ENCODE measurements at regions not wholly inside any gene's neighbourhood (a gene's known extent, or its start where the extent isn't known, plus 50 kb on each side); places are given as distances from the start of the nearest gene placed in this dataset.

- no peaks in the 10 kb centered on the region for H3K9me3 ChIP-seq (ENCODE audit: insufficient read depth, low read length, severe bottlenecking)
- H3K27ac ChIP-seq (ENCODE audit: low read length) = no peak overlapping the region
- H4K20me1 ChIP-seq (ENCODE audit: insufficient read depth, low read length) = peaks cover 27% of the 10 kb centered on the region
- no peaks in the 10 kb centered on the region for H3K4me1 ChIP-seq (ENCODE audit: insufficient read depth, low read length)
- H2AFZ ChIP-seq (ENCODE audit: low read depth, low read length) = no peak overlapping the region
- H3K9ac ChIP-seq (ENCODE audit: low read depth, low read length) = no peak overlapping the region
- H3K4me2 ChIP-seq (ENCODE audit: insufficient read depth, low read length) = no peak overlapping the region
- no peak overlapping the region for H3K4me3 ChIP-seq (ENCODE audit: low read depth in 1 of 2, low read length in 2 of 2)
- no peaks in the 10 kb centered on the region for H3K79me2 ChIP-seq (ENCODE audit: insufficient read depth, low read length)
- H3K27me3 ChIP-seq (ENCODE audit: insufficient read depth, low read length, poor library complexity) = peaks cover 78% of the 10 kb centered on the region
- no peak for TF ChIP-seq CTCF (IDR thresholded peaks at IDR 0.05; ENCODE audit: borderline replicate concordance, extremely low read depth, low read length, poor library complexity, severe bottlenecking)
- no peak for TF ChIP-seq EZH2 (IDR thresholded peaks at IDR 0.05; ENCODE audit: borderline replicate concordance, low read depth, low read length, severe bottlenecking)
- DNase-seq (no peak), ATAC-seq (ENCODE audit: insufficient read depth, low read depth) (no peak)
- no peaks in the 10 kb centered on the region for H3K36me3 ChIP-seq (ENCODE audit: insufficient read depth, low read length)
Observed at GRCh38 chr6:148212366-148212765, 130.3 kb upstream of the SASH1 start.

- no peak for ATAC-seq (ENCODE audit: insufficient read depth, low read depth)
- Histone ChIP-seq H3K9me3 (ENCODE audit: insufficient read depth, low read length, severe bottlenecking) (no peaks in the 10 kb centered on the region), H4K20me1 (ENCODE audit: insufficient read depth, low read length) (peaks cover 20% of the 10 kb centered on the region), H3K4me2 (ENCODE audit: insufficient read depth, low read length) (no peak overlapping the region), H3K27me3 (ENCODE audit: insufficient read depth, low read length, poor library complexity) (peaks cover 74% of the 10 kb centered on the region), H3K36me3 (ENCODE audit: insufficient read depth, low read length) (no peaks in the 10 kb centered on the region), H3K9ac (ENCODE audit: low read depth, low read length) (no peak overlapping the region), H3K79me2 (ENCODE audit: insufficient read depth, low read length) (no peaks in the 10 kb centered on the region), H3K27ac (ENCODE audit: low read length) (no peak overlapping the region), H3K4me3 (ENCODE audit: low read depth in 1 of 2, low read length in 2 of 2) (no peak overlapping the region), H2AFZ (ENCODE audit: low read depth, low read length) (no peak overlapping the region), H3K4me1 (ENCODE audit: insufficient read depth, low read length) (no peaks in the 10 kb centered on the region)
- no peak for TF ChIP-seq CTCF (IDR thresholded peaks at IDR 0.05; ENCODE audit: borderline replicate concordance, extremely low read depth, low read length, poor library complexity, severe bottlenecking)
- TF ChIP-seq EZH2 (IDR thresholded peaks at IDR 0.05; ENCODE audit: borderline replicate concordance, low read depth, low read length, severe bottlenecking) = no peak
- no peak for DNase-seq
Observed at GRCh38 chr6:148213366-148213765, 129.3 kb upstream of the SASH1 start.

- H3K36me3 ChIP-seq (ENCODE audit: insufficient read depth, low read length) = no peaks in the 10 kb centered on the region
- no peak overlapping the region for H3K9ac ChIP-seq (ENCODE audit: low read depth, low read length)
- no peaks in the 10 kb centered on the region for H3K4me1 ChIP-seq (ENCODE audit: insufficient read depth, low read length)
- ATAC-seq (ENCODE audit: insufficient read depth, low read depth) = no peak
- no peak overlapping the region for H3K4me3 ChIP-seq (ENCODE audit: low read depth in 1 of 2, low read length in 2 of 2)
- H3K27ac ChIP-seq (ENCODE audit: low read length) = no peak overlapping the region
- H3K9me3 ChIP-seq (ENCODE audit: insufficient read depth, low read length, severe bottlenecking) = no peaks in the 10 kb centered on the region
- no peaks in the 10 kb centered on the region for H3K79me2 ChIP-seq (ENCODE audit: insufficient read depth, low read length)
- no peak overlapping the region for H3K4me2 ChIP-seq (ENCODE audit: insufficient read depth, low read length)
- no peak for DNase-seq
- H3K27me3 ChIP-seq (ENCODE audit: insufficient read depth, low read length, poor library complexity) = peaks cover 71% of the 10 kb centered on the region
- no peak overlapping the region for H2AFZ ChIP-seq (ENCODE audit: low read depth, low read length)
- TF ChIP-seq EZH2 (IDR thresholded peaks at IDR 0.05; ENCODE audit: borderline replicate concordance, low read depth, low read length, severe bottlenecking) (no peak), CTCF (IDR thresholded peaks at IDR 0.05; ENCODE audit: borderline replicate concordance, extremely low read depth, low read length, poor library complexity, severe bottlenecking) (no peak)
- peaks cover 27% of the 10 kb centered on the region for H4K20me1 ChIP-seq (ENCODE audit: insufficient read depth, low read length)
Observed at GRCh38 chr6:148214667-148215066, 128.0 kb upstream of the SASH1 start.

GRCh38 chr6:148217051-148217450 is 125.6 kb upstream of the SASH1 start:
- Histone ChIP-seq H3K27ac (ENCODE audit: low read length) (no peak overlapping the region), H2AFZ (ENCODE audit: low read depth, low read length) (no peak overlapping the region), H3K4me1 (ENCODE audit: insufficient read depth, low read length) (no peaks in the 10 kb centered on the region), H3K4me3 (ENCODE audit: low read depth in 1 of 2, low read length in 2 of 2) (no peak overlapping the region), H3K36me3 (ENCODE audit: insufficient read depth, low read length) (no peaks in the 10 kb centered on the region), H4K20me1 (ENCODE audit: insufficient read depth, low read length) (peaks cover 24% of the 10 kb centered on the region), H3K79me2 (ENCODE audit: insufficient read depth, low read length) (no peaks in the 10 kb centered on the region), H3K4me2 (ENCODE audit: insufficient read depth, low read length) (no peak overlapping the region), H3K27me3 (ENCODE audit: insufficient read depth, low read length, poor library complexity) (peaks cover 75% of the 10 kb centered on the region), H3K9ac (ENCODE audit: low read depth, low read length) (no peak overlapping the region), H3K9me3 (ENCODE audit: insufficient read depth, low read length, severe bottlenecking) (no peaks in the 10 kb centered on the region)
- TF ChIP-seq CTCF (IDR thresholded peaks at IDR 0.05; ENCODE audit: borderline replicate concordance, extremely low read depth, low read length, poor library complexity, severe bottlenecking) (no peak), EZH2 (IDR thresholded peaks at IDR 0.05; ENCODE audit: borderline replicate concordance, low read depth, low read length, severe bottlenecking) (no peak)
- no peak for ATAC-seq (ENCODE audit: insufficient read depth, low read depth)
- DNase-seq = no peak
